ENCODE measurements at regions not wholly inside any gene's neighbourhood (a gene's known extent, or its start where the extent isn't known, plus 50 kb on each side); places are given as distances from the start of the nearest gene placed in this dataset.

DNA sequence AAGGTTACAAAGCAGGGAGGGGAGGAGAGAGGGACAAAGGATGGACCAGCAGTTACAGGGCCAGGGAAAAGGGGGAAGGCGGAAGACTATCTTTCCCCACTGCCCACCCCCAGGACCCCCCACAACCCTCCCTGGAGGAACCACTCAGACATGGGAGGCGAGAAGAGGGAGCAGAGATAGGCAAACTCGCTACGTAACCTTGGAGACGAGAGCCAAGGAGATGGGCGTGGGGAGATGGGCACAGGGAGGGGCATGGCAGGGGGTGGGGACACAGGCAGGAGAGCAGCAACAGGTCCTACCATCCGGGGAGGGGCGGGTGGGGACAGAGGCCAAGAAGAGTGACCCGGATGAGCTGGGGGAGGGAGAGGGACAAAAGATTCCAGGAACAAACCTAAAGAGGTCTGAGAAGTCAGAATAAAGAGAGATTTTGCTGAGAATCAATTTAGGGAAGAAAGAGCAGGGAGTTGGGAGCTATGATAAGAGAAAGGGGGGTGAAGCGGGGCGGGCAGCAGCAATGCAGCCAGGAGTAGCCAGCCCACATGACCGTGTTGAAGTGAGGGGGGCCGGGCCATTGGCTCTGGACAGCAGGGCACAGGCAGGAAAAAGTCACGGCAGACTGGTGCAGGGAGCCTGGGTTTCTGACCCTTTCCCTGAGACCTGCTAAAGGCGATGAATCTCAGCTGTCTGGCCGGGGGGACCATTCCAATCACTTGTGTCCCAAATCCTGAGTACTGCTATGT is 128.4 kb downstream of the BUD13 start:
- DNase-seq (ENCODE audit: insufficient read length, low spot score) (no peak), FAIRE-seq (no peak)

- DNase-seq (ENCODE audit: insufficient read length, low spot score), result no peak
- FAIRE-seq, result no peak
Measured at GRCh38 chr11:116643521-116643920, 129.3 kb downstream of the BUD13 start.

DNA sequence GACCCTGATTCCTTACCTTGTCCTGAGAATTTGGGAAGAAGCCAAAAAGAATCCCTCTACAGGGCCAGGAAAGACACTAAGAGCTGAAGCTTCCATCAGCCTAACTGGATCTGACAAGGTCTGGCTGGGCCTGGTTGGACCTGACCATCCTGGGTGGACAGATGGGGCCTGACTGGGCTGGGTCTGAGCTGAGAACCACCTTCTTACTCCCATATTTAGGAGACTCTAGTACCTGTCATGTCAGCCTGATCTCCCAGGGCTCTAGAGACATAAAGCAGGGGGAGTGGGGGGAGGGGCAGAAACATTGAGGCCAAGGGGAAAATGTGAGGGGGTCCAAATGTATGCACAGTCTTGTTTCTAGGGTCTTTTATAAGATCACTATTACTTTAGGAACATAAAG is 129.9 kb downstream of the BUD13 start:
- FAIRE-seq, result no peak
- DNase-seq (ENCODE audit: insufficient read length, low spot score), result no peak

GRCh38 chr11:116642481-116642880 is 130.3 kb downstream of the BUD13 start:
- DNase-seq (ENCODE audit: insufficient read length, low spot score) (no peak), FAIRE-seq (no peak)

DNA sequence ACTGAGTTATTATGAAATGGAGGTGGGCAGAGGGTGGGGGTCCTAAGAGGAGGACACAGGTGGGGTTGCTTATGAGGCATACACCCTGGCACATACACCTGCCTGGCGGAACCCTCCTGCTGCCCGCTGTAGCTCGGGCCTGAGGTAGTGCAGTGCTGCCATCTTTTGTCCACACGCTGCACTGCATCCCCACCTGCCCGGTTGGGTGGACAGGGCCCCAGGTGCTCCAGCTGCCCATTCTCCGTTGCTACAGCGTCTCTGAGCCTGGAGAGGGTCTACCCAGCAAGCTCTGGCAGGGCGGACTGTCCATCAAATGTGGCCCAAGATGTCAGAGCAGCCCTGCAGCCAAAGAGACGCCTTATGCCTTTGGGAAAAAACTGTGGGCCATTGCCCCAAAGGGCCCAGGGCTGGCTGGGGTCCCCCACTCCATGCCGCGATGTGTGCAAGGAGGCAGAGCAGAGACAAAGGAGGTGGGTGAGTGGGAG is 131.2 kb downstream of the BUD13 start:
- DNase-seq (ENCODE audit: insufficient read length, low spot score), result peak; percentile 60
- peak; percentile 83 for FAIRE-seq

DNA sequence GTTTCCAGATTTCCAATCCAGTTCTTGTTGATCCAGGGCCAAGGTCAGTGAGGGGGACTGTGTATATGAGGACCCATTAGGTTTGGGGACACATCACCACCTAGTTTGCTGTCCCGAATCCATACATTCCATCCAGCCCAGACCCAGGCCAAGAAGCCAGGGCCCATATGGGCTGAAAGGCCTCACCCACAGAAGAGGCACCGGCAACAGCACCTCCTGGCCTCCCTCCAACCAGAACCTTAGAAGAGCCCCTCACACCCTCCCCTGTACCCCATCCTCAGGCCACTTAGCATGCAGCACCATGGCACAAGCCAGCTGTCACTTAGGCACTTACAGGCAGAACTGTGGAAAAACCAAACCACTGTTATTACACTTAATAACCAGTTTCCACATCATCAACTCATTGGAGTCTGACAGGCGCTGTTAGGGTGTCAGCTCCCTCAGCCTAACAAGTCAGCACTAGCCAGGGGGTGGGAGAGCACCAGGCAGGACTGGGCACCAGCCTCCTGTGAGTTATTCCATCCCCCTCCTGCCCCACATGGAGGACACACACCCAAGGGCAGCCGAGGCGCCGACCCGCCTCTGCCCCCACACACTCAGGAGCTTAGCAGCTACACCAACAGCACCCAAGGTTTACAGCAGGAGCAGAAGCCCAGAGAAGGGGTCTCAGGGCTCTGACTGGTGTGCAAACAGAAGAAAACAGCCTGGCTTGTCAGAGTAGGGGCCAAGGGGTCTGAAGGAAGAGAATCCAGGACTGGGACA is 132.0 kb downstream of the BUD13 start:
- FAIRE-seq, result no peak
- DNase-seq (ENCODE audit: insufficient read length, low spot score), result no peak

- no peak for FAIRE-seq
- no peak for DNase-seq (ENCODE audit: insufficient read length, low spot score)
Measured at GRCh38 chr11:116638463-116638862, 134.3 kb downstream of the BUD13 start.

- no peak for FAIRE-seq
Measured at GRCh38 chr11:116637766-116638165, 135.0 kb downstream of the BUD13 start.

GRCh38 chr11:116636341-116636929 is 136.4 kb downstream of the BUD13 start:
- DNase-seq (ENCODE audit: insufficient read length, low spot score) (no peak), FAIRE-seq (no peak)

More at GRCh38 chr11:116637766-116638165, 135.0 kb downstream of the BUD13 start:
- DNase-seq (ENCODE audit: insufficient read length, low spot score), result no peak

DNA sequence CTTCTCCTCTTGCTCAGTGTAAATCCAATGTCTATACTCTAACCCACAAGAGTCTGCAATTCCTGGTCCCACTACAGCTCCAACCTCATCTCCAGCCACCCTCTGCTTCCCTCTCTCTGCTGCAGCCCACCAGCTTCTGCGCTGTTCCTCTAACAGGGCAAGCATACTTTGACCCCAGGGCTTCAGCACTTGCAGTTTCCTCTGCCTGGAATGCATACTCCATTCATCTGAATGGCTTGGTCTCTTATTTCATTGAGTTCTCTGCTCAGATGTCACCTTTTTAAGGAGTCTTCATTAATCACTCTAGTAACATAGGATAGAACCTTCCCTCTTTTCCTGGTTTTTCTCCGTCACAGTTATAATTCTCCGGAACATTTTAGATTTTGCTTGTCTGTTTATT is 141.6 kb downstream of the BUD13 start:
- DNase-seq (ENCODE audit: insufficient read length, low spot score) (no peak), FAIRE-seq (no peak)

- no peak for DNase-seq (ENCODE audit: insufficient read length, low spot score)
- FAIRE-seq, result no peak
Measured at GRCh38 chr11:116618461-116618860, 154.3 kb downstream of the BUD13 start.

DNA sequence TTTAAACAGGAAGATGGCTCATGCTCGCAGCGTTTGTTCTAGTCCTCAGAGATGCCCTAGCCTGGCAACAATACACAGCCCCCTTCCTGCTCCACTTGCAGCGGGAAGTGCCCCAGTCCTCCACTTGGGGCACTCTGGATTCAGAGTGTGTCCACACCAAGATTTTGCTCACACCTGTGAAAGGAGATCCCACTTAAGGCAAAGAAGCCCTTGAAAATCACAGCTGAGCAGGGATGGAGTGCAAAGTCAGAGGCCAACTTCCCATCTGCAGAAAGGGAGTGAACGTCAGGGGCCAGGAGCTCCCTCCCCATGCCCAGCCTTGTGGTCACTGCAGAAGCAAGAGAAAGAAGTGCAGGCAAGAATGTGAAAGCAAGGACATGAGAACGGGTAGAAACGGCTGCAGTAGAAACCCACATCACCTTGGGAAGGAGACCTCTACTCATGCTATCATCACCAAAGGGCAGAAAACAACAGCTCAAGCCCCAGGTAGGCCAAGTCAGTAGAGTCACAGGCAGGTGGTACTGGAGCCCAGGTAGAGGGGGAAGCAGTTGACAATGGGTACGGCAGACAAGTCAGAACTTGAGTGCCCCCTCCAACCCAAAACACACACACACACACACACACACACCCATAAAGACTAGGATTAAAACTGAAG is 157.4 kb downstream of the BUD13 start:
- DNase-seq (ENCODE audit: insufficient read length, low spot score) (no peak), FAIRE-seq (no peak)

DNA sequence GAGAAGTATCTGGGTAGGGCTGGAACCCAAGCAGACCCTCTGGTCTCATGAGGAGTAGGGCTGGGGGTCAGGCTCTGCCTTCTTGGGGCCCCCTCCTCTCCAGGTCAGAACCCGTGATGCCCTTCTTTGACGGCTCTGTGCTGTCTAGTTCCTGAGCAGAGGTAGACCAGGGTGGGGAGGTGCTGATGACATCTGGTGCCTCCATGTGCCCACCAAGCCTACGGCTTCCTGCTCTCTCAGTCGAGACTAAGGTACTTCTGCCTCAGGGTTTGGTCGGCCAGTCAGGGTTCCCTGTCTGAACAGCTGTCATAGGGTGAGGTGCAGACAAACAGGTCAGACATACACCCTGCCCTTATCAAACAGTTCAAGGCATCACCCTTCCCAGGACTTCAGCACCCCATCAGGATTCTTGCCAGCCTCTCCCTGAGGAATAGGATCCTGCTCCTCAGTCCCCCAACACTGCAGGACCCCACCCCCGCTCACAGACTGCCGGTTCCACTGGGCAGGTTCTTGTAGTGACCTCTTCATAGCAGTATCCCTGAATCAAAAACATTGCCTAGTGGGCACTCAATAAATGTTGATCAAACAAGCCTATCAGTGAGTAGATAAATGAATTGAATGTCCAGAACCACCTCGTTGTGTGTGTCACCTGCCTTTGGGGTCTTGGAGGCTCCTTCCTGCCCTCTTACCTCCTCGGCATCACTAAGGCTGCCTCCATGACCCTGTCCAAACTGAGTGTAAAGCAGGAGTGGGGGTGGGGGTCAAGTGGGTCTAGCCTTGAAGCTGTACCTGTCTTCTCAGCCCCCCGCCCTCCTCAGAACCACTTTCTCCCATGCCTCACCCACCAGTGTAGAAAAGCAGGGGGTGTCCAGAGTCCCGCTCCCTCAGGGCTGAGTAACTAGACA is 158.2 kb downstream of the BUD13 start:
- FAIRE-seq, result no peak
- no peak for DNase-seq (ENCODE audit: insufficient read length, low spot score)

DNA sequence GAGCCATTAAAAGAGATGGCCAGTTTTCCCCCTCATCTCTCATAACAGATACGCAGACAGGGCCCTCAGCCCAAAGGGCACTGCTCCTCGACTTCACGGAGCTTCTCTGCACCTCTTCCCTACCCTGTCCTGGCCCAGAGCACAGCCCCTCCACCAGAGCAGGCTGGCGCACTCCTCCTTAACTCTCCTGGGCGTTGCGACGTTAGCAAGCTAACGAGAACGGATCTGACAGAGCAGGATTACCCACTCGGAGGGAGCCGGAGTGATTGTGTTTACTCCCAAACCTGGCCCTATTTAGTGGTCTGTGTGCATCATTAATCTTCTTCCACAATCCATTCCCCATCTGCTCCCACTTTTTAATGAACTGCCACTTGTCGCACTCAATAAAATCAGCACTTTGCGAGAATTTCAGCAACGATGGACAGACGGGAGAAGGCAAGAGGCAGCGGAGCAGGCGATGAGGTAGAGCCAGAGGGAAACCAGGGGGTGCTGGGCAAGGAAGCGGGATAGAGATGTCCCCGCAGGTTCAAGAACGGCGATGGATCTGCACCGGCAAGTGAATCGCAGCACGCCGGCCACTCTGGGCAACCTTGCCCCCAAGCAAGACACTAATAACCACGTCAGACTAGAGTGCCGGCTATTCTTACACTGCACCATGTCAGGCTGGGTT is 159.4 kb downstream of the BUD13 start:
- no peak for DNase-seq (ENCODE audit: insufficient read length, low spot score)
- FAIRE-seq, result no peak

DNA sequence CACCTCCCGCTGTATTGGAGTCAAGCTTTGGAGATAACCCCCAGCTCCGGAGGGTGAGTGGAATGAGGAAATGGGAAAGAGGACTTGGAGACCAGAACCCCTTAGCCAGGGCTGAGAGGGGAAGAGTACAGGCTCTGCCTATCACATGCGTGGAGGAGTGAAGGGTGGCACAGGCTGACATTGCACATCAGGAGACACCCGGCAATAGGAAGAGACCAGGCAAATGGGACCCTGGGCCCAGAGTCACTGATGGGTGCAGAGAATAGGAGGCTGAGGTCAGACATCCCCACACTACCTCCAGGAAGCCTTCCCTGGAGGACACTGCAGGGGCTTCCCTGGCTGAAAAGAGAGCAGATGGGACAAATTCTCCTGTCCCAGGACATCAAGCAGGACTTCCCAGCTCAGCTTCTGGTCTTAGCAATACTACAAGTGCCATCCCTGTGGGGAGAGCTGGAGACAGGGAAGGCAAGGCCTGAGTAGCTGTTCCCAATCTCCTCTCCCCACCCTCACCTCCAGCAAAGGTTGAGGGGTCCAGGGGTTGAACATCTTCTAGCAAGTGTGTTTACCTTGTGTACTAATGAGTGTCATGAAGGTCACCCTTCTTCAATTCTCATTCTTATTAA is 160.7 kb downstream of the BUD13 start:
- FAIRE-seq (no peak), DNase-seq (ENCODE audit: insufficient read length, low spot score) (no peak)

DNA sequence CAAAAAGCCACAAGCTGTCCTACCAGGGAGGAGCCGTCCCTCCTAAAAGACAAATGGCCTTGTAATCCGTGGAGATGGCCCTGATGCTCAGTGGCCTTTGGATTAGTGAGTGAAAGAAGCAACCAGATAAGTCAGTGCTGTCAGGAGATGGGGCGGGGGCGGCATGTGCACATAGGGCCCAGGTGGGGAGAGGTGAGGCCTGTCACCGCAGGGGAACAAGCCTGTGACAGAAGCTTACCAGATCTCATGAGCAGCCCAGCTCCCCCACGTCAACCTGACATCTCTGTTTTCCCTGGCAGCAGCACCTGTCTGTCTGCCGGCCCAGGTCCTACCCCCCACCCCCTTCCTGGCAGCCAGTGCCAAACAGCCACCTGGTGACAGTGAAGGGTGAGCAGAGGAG is 162.6 kb downstream of the BUD13 start:
- DNase-seq (ENCODE audit: insufficient read length, low spot score), result no peak
- no peak for FAIRE-seq

- FAIRE-seq, result no peak
Measured at GRCh38 chr11:116607027-116607426, 165.8 kb downstream of the BUD13 start.

DNA sequence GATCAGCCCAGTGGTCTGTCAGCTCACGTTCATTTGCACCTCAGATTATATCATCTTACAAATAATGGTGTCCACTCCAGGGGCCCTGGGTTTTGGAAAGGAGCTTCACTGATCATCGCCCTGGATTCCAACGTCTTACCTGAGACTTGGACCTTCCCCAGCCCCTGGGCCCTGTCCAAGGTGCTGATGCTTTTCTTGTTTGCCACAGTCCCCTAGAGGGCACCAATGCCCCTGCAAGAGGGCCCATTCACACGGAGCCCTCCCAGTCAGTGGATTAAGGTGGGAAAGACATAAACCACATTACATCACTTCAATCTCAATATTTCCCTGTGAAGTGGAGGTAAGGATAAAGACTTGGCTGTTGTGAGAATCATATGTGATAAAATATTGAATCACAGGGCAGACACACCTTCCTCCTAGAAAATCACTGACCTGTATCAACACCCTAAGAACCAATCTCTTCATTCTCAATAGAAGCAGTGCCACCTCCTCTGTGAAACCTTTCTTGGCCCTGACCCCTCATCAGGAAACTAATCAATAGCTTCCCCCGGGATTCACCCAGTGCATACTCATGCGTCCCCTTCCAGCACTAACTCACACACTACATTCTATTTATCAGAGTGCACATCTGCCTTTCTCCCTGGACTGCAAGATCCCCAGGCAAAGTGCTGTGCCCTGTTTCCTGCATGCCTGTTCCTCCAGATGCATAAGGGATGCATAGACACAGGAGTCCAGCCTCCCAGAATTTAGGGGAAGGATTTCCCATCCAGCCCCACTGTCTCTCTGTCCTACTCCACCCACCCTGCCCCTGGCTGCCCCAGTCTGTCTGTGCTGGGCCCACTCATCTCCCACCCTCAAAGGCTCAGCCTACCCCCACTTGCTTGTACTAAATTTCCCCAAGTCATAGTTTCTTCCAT is 167.0 kb downstream of the BUD13 start:
- DNase-seq (ENCODE audit: insufficient read length, low spot score), result peak; percentile 53
- no peak for FAIRE-seq

More at GRCh38 chr11:116607027-116607426, 165.8 kb downstream of the BUD13 start:
- DNase-seq (ENCODE audit: insufficient read length, low spot score), result no peak
